Activated T-cell treated with anti-CD3 and anti-CD28 coated beads, Interleukin-2, amount 50 U/mL, for 24 hours (primary cell): ENCODE measurements at regions not wholly inside any gene's neighbourhood (a gene's known extent, or its start where the extent isn't known, plus 50 kb on each side); places are given as distances from the start of the nearest gene placed in this dataset.
A peak's percentile ranks its signal among the peaks of the same experiment; 100 is the strongest.

Experiments used
- DNase-seq: peaks from one replicate; pipeline ENCODE4 v3.0.0-alpha.2; 2020
- H3K27ac Mint-ChIP-seq: 2 replicates; pipeline ENCODE4 v1.8.0; 2020; ENCODE audit warnings: mild to moderate bottlenecking, mixed read lengths
- H3K27me3 Mint-ChIP-seq: 2 replicates; pipeline ENCODE4 v1.8.0; 2020; ENCODE audit warnings: mixed read lengths
- H3K36me3 Mint-ChIP-seq: 2 replicates; pipeline ENCODE4 v1.8.0; 2020; ENCODE audit warnings: low read depth, mixed read lengths
- H3K4me1 Mint-ChIP-seq: 2 replicates; pipeline ENCODE4 v1.8.0; 2020; ENCODE audit warnings: low read depth, mixed read lengths
- H3K4me3 Mint-ChIP-seq: 2 replicates; pipeline ENCODE4 v1.8.0; 2020; ENCODE audit warnings: mild to moderate bottlenecking, moderate library complexity, mixed read lengths
- H3K9me3 Mint-ChIP-seq: 2 replicates; pipeline ENCODE4 v1.8.0; 2020; ENCODE audit warnings: mixed read lengths

- H3K27ac Mint-ChIP-seq: no peak overlapping the region
- DNase-seq: no peak
- no peak overlapping the region for H3K4me3 Mint-ChIP-seq
- peaks cover 32% of the 10 kb centered on the region for H3K27me3 Mint-ChIP-seq
- H3K9me3 Mint-ChIP-seq: no peaks in the 10 kb centered on the region
- H3K36me3 Mint-ChIP-seq: no peaks in the 10 kb centered on the region
- H3K4me1 Mint-ChIP-seq: no peaks in the 10 kb centered on the region
Measured at GRCh38 chr7:131869169-131869844, 312.9 kb upstream of the PODXL start.

GRCh38 chr7:131867461-131867860, 311.0 kb upstream of the PODXL start:
- no peaks in the 10 kb centered on the region for H3K4me1 Mint-ChIP-seq
- peaks cover 25% of the 10 kb centered on the region for H3K27me3 Mint-ChIP-seq
- DNase-seq: no peak
- no peaks in the 10 kb centered on the region for H3K36me3 Mint-ChIP-seq
- H3K9me3 Mint-ChIP-seq: no peaks in the 10 kb centered on the region
- no peak overlapping the region for H3K27ac Mint-ChIP-seq
- H3K4me3 Mint-ChIP-seq: no peak overlapping the region

DNA sequence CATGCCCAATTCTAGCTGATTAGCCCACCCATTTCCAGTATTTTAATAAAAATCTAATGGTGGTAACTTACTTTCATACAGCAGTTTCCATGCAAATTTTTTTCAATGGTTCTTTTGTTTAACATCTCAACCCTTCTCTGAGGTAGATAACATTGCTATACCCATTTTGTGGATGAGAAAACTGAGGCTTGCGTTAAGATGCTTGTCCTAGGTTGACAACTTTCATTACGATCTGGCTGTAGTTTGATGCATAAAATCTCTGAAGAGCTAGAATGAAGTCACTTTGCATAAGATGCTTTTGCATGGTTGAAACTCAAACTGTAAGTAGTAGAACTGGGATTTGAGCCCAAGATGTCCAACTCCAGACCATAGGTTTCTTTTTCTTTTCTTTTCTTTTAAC, 309.5 kb upstream of the PODXL start:
- Mint-ChIP-seq H3K27ac (no peak overlapping the region), H3K4me3 (no peak overlapping the region)

GRCh38 chr7:131861620-131862346, 305.4 kb upstream of the PODXL start:
- Mint-ChIP-seq H3K27ac (no peak overlapping the region), H3K27me3 (peaks cover 13% of the 10 kb centered on the region), H3K36me3 (no peaks in the 10 kb centered on the region), H3K4me3 (no peak overlapping the region), H3K9me3 (no peaks in the 10 kb centered on the region), H3K4me1 (no peaks in the 10 kb centered on the region)
- no peak for DNase-seq

More for the DNA sequence above, 309.5 kb upstream of the PODXL start:
- no peak for DNase-seq
- no peaks in the 10 kb centered on the region for H3K4me1 Mint-ChIP-seq
- H3K9me3 Mint-ChIP-seq: no peaks in the 10 kb centered on the region
- H3K36me3 Mint-ChIP-seq: no peaks in the 10 kb centered on the region
- peaks cover 11% of the 10 kb centered on the region for H3K27me3 Mint-ChIP-seq

- no peaks in the 10 kb centered on the region for H3K36me3 Mint-ChIP-seq
- H3K4me3 Mint-ChIP-seq: no peak overlapping the region
- no peak overlapping the region for H3K27ac Mint-ChIP-seq
- peak; percentile 51 for DNase-seq
- peaks cover 13% of the 10 kb centered on the region for H3K27me3 Mint-ChIP-seq
- H3K4me1 Mint-ChIP-seq: no peaks in the 10 kb centered on the region
- peaks cover 3% of the 10 kb centered on the region for H3K9me3 Mint-ChIP-seq
Measured at GRCh38 chr7:131859147-131859821, 302.9 kb upstream of the PODXL start.

DNA sequence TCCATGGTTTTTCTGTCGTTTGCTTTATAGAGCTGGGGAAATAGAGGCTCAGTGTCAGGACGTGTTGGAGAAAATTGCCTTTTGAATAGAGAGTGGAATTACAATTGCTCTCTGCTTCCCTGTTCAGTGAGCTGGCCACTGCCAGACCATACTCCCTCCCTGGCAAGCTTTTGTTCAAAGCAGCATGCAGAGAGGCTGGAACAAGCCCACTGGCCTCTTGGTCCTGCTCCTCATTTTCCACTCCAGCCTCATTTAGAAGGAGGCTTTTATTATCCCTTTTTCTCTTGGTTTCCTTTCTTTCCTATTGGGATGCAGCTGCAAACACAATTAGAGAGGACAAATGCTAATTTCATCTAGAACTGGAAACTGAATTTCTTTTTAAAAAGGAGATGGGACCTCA, 302.2 kb upstream of the PODXL start:
- Mint-ChIP-seq H3K4me3 (no peak overlapping the region), H3K9me3 (peaks cover 3% of the 10 kb centered on the region), H3K27me3 (peaks cover 13% of the 10 kb centered on the region)

GRCh38 chr7:131849472-131849871, 293.0 kb upstream of the PODXL start:
- Mint-ChIP-seq H3K9me3 (no peaks in the 10 kb centered on the region), H3K4me3 (no peak overlapping the region), H3K36me3 (no peaks in the 10 kb centered on the region), H3K4me1 (no peaks in the 10 kb centered on the region), H3K27me3 (peaks cover 8% of the 10 kb centered on the region), H3K27ac (no peak overlapping the region)
- DNase-seq: no peak

More for the DNA sequence above, 302.2 kb upstream of the PODXL start:
- Mint-ChIP-seq H3K4me1 (no peaks in the 10 kb centered on the region), H3K27ac (no peak overlapping the region), H3K36me3 (no peaks in the 10 kb centered on the region)
- no peak for DNase-seq

GRCh38 chr7:131848033-131848432, 291.6 kb upstream of the PODXL start:
- no peak for DNase-seq
- peaks cover 10% of the 10 kb centered on the region for H3K27me3 Mint-ChIP-seq
- H3K9me3 Mint-ChIP-seq: no peaks in the 10 kb centered on the region
- no peak overlapping the region for H3K4me3 Mint-ChIP-seq
- H3K4me1 Mint-ChIP-seq: no peaks in the 10 kb centered on the region
- H3K36me3 Mint-ChIP-seq: no peaks in the 10 kb centered on the region
- no peak overlapping the region for H3K27ac Mint-ChIP-seq

DNA sequence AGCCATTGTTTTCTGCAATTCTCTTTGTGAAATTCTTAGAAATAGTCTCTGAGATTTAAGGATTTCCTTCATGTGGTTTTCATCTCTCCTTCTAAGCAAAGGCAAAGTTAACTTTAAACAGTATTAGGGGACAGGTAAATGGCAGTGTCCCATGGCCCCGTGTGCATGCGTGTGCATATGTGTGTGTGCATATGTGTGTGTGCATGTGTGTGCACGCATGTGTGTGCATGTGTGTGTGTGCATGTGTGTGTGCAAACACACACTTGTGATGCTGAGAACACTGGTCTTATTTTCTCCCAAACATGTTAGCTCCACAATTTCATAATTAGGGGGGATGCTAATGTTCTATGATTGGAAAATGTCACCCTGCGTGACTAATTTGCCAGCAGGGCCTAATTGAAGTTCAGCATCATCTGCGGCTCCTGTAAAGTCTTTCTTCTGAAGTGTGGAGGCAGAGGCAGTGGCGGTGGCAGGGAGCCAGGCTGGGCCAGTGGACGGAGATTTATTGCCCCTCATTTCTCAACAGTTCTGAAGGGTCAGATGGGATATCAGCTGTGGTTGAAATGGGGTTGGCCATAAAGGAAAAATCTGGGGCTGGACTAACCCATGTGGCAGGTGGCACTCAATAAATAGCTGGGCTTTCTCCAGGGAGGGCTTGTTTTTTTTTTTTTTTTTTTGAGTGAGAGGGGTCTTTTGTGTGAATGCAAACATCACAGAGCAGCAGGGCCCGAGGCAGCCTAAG, 289.3 kb upstream of the PODXL start:
- H3K36me3 Mint-ChIP-seq: no peaks in the 10 kb centered on the region
- H3K4me3 Mint-ChIP-seq: no peak overlapping the region
- H3K9me3 Mint-ChIP-seq: no peaks in the 10 kb centered on the region
- H3K4me1 Mint-ChIP-seq: no peaks in the 10 kb centered on the region
- no peak overlapping the region for H3K27ac Mint-ChIP-seq
- no peak for DNase-seq
- H3K27me3 Mint-ChIP-seq: peaks cover 10% of the 10 kb centered on the region

GRCh38 chr7:131844369-131844768, 287.9 kb upstream of the PODXL start:
- DNase-seq: no peak
- no peak overlapping the region for H3K4me3 Mint-ChIP-seq
- H3K27me3 Mint-ChIP-seq: peaks cover 19% of the 10 kb centered on the region
- H3K9me3 Mint-ChIP-seq: no peaks in the 10 kb centered on the region
- no peaks in the 10 kb centered on the region for H3K36me3 Mint-ChIP-seq
- H3K4me1 Mint-ChIP-seq: no peaks in the 10 kb centered on the region
- no peak overlapping the region for H3K27ac Mint-ChIP-seq

DNA sequence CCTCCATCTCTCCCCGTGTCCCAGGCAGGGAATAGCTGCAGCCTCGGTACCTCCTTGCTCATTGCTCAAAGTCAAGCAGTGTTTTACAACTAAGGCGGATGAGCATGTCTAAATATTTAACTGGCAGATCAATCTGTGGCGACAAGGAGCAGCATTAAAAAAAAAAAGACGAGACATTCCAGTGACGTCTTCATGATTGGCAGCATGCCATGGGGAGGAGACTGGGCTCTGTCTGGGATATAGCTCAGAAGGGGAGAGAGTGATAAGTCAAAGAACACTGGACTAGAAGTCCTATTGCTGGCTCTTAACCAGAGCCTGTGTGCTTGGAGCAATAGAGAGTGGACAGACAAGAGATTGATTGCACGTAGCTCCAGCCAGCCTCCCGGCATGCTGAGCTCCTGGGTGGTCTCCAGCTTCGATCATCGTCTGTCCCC, 287.5 kb upstream of the PODXL start:
- Mint-ChIP-seq H3K36me3 (no peaks in the 10 kb centered on the region), H3K4me3 (no peak overlapping the region), H3K27me3 (peaks cover 17% of the 10 kb centered on the region), H3K27ac (no peak overlapping the region), H3K9me3 (no peaks in the 10 kb centered on the region), H3K4me1 (no peaks in the 10 kb centered on the region)
- no peak for DNase-seq

DNA sequence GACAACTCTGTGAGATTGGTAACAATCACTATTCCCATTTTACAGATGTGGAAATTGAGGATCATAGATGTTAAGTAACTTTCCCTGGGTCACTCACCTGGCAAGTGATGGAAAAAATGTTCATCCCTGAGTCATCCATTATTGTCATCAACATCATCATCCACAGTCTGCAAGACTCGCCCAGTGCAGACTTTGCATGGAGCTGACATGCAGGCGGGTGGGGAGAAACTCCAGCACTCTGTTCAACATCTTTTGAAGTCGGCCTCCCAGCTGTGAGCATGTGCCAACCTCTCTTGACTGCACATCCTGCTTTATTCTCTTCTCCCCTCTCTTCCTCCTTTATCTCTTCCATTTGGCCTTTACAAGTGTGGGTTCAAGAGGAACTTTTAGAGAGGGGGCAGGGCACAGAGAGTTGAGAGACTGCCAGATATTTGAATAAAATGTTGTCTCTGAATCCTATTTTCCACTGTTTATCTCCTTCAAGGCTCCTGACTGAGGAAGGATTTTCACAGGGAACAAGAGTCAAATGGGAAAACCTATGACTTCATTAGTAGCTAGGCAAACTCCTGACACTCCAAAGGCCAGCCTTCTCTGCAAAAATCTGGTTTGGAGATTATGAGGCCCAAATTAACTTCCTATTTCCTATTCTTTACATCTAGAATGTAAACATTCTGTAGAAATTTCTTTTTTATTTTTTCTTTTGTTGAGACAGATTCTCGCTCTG, 283.7 kb upstream of the PODXL start:
- Mint-ChIP-seq H3K36me3 (no peaks in the 10 kb centered on the region), H3K4me3 (no peak overlapping the region), H3K9me3 (no peaks in the 10 kb centered on the region), H3K27ac (no peak overlapping the region), H3K27me3 (peaks cover 18% of the 10 kb centered on the region), H3K4me1 (no peaks in the 10 kb centered on the region)
- DNase-seq: no peak

- no peaks in the 10 kb centered on the region for H3K9me3 Mint-ChIP-seq
- H3K4me1 Mint-ChIP-seq: no peaks in the 10 kb centered on the region
- no peak overlapping the region for H3K27ac Mint-ChIP-seq
- no peaks in the 10 kb centered on the region for H3K36me3 Mint-ChIP-seq
- DNase-seq: no peak
- H3K27me3 Mint-ChIP-seq: peaks cover 36% of the 10 kb centered on the region
- H3K4me3 Mint-ChIP-seq: no peak overlapping the region
Measured at GRCh38 chr7:131836733-131837132, 280.3 kb upstream of the PODXL start.

- DNase-seq: no peak
- Mint-ChIP-seq H3K27ac (no peak overlapping the region), H3K4me3 (no peak overlapping the region), H3K27me3 (peaks cover 47% of the 10 kb centered on the region), H3K4me1 (no peaks in the 10 kb centered on the region), H3K36me3 (no peaks in the 10 kb centered on the region), H3K9me3 (no peaks in the 10 kb centered on the region)
Measured at GRCh38 chr7:131835141-131835540, 278.7 kb upstream of the PODXL start.
